GM19043 (cell line): ENCODE measurements at regions not wholly inside any gene's neighbourhood (a gene's known extent, or its start where the extent isn't known, plus 50 kb on each side); places are given as distances from the start of the nearest gene placed in this dataset.
"Not testable (repeated sequence)": the region's sequence is repeated elsewhere in the genome, so short reads cannot be mapped to it uniquely, and the experiment has no call there.

Experiments
- ATAC-seq: cut with Tn5 transposase; IDR thresholded peaks from one replicate; pipeline ENCODE4 v1.9.1; 2021; ENCODE audit warnings: low read depth; ENCODE audit not compliant: unreplicated experiment

DNA sequence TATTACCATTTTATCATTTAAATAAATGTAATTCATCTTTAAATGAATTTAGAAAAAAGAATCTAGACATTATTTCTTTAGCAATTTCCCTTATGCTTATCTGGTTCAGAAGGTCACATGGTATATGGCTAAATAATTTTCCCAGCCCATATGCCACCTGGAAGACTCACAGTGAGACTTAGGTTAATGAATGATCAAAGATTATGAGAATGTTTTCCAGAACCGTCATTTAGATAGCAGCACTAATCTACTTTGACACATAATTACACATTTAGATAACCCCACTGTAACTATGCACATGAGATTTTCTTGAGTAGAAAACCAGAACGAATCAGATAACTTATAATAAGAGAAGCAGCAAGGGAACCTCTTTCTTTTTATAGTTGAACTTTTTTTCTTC is 124.9 kb upstream of the CCDC180 start:
- ATAC-seq = not testable (repeated sequence)

DNA sequence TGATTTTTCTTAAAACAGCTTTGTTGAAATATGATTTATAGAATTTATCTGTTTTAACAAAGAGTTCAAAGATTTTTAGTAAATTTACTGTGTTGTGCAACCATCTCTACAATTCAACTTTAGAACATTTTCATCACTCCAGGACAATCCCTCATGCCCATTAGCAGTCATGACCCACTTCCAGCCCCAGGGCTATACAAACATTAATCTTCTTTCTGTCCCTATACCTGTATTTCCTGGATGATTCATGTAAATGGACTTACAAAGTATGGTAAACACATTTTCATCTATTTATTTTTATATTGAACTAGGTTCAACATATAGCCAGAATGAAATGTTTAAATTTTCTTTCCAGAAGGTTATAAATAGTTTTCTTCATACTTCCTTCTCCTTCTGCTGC is 127.8 kb upstream of the CCDC180 start:
- ATAC-seq = no peak

DNA sequence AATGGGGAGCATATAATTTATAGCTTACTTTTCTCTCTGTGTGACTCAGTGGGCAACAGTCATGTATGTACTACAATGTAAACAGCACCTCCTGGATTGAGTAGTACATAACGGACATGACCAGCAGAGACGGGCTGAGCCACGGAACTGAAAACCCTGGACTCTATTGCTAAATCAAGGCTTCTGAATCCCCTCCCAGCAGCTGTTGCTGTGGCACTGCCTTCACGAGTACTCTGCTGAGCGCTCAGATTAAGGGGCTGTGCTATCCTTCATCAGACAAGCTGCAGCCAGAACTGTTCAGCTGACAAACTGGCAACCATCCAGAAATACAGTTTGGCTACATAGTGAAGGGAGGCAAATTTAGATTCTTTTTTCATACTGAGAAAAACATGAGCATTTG is 131.3 kb upstream of the CCDC180 start:
- ATAC-seq = no peak

DNA sequence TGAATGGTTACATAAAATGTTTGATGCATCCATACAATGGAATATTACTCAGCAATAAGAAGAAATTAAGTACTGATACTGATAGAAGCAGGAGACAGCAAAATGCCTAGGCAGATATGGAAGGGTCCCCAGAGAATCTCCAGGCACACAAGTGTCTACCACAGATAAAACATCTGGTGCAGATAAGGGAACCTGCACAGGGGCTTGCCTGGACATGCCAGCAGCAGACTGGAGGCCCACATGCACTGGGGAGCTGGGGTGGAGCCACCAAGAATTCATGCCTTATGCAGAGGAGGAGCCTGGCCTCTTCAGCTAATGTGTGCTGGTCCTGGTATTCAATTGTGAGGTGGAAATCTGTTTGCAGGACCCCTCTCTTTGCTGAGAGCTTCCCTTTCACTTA is 129.2 kb upstream of the CTSV start:
- not testable (repeated sequence) for ATAC-seq

DNA sequence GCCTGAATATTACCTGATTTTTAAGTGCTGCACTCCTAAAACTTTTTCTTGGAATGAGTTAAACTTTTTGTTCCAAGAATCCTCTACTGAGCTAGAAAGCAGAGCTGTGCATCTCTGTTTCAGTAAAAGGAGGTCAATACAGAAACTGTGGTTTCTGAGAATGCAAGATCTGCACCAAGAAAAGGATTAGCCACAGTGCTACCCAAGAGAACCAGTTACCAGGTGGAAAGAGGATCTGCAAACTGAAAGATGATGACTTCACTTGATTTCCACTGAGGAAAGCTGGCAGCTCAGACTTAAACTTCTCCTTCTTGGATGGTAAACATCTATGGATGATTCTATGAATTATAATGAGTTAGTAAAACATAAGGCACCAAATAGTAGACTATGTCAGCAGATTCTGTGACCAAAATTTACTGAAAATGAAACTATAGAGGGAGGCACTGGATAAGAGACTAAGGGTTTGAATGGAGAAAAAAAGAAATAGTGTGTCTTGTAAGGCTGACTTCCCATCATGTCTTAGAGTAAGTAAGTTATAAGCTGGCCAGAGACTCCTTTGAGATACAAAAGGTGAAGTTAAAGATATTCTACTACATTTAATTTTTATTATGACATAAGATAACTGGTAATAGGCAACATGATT is 127.7 kb upstream of the CTSV start:
- ATAC-seq = not testable (repeated sequence)

DNA sequence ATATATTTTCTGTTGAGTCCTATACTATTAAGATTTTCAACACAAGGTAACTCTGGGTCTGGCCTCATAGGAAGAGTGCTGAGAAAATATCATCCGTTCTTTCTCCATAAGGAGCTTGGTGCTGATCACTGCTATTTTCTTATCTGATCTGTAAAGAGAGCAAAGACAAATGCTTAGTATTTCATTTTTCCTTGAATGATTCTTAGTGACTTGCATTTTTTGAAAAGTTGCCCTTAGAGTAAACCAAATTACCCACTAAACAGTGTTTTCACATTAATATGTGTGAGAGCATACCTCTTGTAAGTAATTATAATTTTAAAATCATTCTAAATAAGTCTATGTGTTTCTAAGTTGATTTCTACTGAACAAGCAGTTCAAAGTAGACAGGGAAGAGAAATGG is 121.3 kb upstream of the CTSV start:
- no peak for ATAC-seq

DNA sequence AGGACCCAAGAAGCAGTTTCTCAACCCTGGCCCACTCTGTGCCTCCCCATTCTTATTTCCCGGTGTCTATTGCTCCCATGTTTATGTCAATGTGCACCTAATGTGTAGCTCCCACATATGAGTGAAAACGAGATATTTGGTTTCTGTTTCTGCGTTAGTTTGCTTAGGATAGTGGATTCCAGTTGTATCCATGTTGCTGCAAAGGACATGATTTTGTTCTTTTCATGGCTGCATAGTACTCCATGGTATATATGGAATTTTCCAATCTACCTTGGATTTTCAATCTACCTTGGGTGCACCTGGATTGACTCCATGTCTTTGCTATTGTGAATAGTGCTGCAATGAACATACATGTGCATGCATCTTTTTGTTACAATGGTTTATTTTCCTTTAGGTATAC is 119.8 kb upstream of the CTSV start:
- ATAC-seq = not testable (repeated sequence)

DNA sequence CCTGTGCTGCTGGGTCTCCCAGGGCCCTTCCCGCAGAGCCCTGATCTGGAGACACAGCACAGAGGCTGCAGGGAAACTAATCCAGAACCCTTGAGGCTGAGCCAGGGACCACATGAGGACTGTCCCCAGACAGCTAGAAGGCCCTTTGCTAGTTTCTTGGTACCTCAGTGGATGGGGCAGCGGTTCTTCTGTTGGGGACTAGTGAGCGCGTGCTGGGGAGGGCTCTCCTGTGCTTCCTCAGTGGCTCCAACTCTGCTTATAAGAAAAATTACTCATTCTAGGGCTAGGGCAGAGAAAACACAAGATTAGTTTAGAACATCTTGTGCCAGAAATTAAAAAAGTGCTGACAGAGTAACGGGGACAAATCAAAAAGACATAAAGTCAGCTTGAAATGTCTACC is 116.5 kb upstream of the CTSV start:
- ATAC-seq = not testable (repeated sequence)

DNA sequence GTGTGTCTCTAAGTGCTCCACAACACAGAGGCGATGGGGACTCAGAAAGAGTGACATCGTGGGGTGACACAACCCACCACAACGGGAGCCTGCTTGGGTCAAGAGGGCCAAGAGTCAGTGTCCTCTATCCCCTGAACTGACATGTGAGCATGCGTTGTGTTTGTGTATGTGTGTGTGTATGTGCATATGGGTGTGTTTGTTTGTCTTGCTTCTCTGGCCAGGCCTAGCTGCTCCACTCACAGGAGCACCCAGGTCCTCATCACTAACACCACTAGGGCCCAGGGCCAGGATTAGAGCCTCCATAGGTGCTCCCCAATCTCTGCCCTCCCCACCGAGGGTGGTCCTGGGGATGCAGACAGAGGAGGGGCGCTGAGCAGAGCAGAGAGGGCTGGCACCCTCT is 115.0 kb upstream of the CTSV start:
- no peak for ATAC-seq

DNA sequence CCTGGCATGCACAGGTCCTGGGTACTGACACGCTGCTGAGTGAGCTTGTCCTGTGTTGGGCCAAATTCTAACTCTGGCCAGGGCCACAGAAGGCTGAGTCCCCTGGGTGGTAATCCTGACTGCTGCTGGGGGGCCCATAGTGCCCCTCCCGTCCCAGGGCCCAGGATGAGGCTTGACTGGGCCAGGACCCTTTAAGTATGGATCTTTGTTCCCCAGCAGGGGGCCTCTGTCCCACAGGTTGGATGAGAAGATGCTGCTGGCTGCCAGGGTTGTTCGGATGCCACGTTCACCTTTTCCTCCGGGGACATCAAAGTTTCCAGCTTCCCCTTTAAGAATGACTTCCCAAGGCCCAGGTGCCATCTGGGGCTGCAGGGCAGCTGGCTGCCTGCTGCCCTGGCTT is 114.2 kb upstream of the CTSV start:
- not testable (repeated sequence) for ATAC-seq

DNA sequence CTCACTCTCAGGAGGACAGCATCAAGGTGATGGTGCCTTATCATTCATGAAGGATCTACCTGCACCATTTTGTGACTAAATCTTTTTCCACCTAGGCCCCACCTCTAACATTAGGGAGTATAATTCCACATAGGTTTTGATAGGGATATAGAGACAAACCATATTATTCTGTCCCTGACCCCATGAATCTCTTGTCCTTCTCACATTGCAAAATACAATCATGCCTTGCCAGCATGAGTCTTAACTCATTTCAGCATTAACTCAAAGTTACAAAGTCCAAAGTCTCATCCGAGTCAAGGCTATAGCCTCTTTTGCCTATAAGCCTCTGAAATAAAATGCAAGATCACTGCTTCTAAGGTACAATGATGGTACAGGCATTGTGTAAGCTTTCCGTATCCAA is 111.5 kb upstream of the CTSV start:
- ATAC-seq = not testable (repeated sequence)

DNA sequence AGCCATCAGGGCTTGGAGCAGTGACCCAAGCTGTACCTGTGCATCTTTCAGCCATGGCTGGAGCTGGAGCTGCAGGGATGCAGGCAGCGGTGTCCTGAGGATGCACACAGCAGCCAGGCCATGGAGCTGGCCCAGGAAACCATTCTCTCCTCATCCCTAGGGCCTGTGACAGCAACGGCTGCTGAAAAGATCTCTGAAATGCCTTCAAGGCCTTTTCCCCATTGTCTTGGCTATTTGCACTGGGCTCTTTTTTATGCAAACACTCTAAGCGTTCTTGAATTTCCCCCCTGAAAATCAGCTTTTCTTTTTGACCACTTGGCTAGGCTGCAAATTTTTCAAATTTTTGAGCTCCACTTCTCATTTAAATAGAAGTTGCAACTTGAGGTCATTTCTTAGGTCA is 109.5 kb upstream of the CTSV start:
- ATAC-seq = not testable (repeated sequence)

DNA sequence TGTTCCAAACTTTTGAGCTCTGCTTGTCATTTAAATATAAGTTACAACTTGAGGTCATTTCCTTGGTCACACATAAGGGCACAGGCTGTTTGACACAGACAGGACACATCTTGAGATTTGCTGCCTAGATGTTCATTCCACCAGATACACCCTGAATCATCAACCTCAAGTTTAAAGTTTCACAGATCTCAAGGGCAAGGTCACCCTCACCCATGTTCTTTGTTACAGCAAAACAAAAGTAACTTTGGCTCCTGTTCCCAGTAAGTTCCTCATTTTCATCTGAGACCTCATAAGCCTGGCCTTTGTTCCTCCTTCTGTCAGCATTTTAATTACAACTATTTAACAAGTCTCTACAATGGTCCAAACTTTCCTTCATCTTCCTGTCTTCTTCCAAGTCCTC is 106.7 kb upstream of the CTSV start:
- not testable (repeated sequence) for ATAC-seq

DNA sequence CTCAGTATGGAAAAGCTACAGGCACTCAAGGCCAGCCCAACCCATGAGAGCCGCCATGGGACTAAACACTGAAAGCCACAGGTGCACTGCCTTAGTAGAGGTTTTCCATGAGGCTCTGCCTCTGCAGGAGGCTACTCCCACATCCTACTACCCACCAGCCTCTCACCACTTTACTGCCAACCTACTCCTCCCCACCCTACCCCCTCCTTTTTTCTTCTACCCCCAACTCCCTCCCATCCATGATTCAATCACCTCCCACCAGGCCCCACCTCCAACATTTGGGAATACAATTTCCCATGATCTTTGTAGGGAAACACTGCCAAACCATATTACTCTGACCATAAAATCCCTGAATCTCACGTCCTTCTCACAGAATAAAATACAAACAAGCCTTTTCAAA is 101.6 kb upstream of the CTSV start:
- no peak for ATAC-seq

DNA sequence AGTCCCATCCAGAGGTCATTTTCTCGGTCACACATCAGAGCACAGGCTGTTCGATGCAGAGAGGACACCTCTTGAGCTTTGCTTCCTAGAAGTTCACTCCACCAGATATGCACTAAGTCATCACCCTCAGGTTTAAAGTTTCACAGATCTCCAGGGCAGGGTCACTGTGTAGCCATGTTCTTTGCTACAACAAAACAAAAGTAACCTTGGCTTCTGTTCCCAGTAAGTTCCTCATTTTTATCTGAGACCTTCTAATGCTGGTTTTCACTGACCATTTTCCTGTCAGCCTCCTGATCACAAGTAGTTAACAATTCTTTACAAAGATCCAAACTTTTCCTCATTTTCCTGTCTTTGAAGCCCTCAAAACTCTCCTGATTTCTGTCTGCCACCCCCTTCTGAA is 97.5 kb upstream of the CTSV start:
- no peak for ATAC-seq

DNA sequence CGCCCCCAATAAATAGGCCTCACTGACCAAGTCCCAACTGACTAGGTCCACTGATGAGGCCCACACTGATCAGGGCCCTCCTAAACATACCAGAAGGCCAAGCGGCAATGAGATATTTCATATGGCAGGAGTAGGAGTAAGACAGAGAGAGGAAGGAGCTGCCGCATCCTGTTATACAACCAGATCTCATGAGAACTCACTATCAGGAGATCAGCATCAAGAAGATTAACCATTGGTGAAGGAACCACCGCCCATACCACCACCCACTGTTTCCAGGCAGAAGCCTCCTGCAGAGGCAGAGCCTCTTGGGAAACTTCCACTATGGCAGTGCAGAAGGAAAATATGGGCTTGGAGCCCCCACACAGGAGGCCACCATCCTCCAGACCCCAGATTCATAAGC is 95.0 kb upstream of the CTSV start:
- not testable (repeated sequence) for ATAC-seq

DNA sequence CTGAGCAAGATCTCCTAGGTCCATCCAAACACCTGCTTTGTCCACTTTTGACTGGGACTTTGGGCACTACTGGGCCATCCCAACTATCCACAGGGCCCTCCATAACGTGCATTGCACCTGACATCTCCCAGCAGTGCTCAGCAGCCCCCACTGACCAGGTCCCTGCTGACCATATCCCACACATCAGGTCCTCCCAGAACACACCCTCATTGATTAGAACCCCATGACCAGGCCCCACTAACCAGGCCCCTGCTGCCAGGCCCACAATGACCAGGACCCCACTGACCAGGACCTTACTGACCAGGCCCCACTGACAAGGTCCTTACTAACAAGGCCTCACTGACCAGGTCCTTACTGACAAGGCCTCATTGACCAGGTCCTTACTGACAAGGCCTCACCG is 93.9 kb upstream of the CTSV start:
- ATAC-seq = no peak

DNA sequence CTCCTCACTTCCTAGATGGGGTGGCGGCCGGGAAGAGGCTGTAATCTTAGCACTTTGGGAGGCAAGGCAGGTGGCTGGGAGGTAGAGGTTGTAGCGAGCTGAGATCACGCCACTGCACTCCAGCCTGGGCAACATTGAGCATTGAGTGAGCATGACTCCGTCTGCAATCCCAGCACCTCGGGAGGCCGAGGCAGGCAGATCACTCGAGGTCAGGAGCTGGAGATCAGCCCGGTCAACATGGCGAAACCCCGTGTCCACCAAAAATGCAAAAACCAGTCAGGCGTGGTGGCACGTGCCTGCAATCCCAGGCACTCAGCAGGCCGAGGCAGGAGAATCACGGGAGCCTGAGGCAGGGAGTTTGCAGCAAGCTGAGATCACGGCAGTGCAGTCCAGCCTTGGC is 91.9 kb upstream of the CTSV start:
- ATAC-seq = not testable (repeated sequence)

DNA sequence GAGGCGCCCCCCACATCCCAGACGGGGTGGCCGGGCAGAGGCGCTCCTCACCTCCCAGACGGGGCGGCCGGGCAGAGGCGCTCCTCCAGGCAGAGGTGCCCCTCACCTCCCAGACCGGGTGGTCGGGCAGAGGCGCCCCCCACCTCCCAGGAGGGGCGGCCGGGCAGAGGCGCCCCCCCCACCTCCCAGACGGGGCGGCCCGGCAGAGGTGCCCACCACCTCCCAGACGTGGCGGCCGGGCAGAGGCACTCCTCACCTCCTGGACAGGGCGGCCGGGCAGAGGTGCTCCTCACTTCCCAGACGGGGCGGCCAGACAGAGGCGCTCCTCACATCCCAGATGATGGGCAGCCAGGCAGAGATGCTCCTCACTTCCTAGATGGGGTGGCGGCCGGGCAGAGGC is 91.4 kb upstream of the CTSV start:
- not testable (repeated sequence) for ATAC-seq

DNA sequence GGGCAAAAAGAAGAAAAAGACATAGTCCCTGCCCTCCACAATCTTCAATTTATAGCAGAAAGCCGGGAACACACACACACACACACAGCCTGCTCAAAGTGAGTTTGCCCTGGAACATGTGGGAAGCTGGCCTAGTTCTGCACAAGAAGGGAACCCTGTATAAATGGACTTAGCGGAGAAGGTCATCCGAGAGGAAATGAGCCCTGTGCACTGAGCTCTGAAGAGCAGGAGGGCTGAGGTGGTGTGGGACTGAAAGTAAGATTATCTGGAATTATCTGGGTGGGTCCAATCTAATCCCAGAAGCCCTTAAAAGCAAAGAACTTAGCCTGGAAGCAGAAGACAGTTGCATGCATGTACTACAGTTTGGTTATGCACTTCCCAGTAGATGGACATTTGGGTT is 90.0 kb upstream of the CTSV start:
- no peak for ATAC-seq

DNA sequence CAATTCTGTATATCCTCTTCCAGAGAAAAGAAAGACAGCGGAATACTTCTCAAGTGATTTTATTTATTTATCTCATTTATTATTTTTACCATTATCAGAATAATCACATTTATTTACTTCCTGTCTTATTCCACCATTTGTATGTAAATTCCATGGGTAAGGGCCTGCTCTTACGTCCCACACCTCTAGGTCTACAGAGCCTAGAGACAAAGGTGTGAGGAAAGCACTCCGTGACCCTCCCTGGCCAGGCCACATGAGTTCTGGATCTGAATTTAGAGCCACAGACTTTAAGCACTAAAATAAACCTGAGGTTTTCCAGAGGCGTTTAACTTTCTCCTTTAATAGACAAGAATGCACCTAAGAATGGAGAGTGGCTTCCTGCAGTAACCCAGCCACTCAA is 85.3 kb upstream of the CTSV start:
- no peak for ATAC-seq

DNA sequence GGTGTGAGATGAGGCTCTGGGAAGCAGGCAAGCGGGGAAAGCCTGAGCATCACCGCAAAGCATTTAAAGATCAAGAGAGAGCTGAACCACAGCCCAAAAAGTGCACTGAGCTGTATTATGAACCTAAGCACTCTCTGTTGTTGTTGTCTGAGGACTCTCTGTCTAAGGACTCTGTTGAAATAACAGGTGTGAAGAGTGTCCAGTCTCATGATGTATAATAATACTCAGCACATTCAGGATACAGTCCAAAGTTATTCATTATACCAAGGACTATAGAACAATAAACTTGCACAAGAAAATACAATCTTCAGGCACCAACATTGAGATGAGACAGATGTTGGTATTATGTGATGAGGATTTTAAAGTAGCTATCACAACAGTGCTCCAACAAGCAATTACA is 71.8 kb upstream of the CTSV start:
- ATAC-seq = no peak

DNA sequence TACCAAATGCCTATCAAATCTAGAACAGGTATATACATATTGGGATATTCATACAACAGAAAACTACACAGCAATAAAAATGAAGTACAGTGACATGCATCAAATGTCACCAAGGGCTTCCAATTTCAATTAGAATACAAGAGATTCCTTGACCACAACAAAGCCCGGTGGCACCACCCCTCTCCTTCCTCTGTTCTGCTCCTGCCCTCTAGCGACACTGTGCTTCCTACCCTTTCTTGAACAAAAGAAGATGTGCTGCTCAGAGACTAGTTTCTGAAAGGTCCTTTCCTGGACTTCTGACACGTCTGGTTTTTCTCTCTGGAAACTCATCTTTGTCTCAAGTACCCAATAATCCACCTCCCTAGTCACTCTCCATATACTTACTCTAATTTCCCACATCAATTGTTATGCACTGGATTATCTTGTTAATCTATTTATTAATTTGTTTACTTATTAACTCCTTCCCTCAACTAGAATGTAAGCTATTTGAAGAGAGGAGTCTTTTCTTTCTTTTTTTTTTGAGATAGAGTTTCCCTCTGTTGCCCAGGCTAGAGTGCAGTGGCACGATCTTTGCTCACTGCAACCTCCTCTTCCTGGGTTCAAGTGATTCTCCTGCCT is 70.4 kb upstream of the CTSV start:
- no peak for ATAC-seq
